Esophagus muscularis mucosa (tissue), 3 donors: ENCODE measurements at regions not wholly inside any gene's neighbourhood (a gene's known extent, or its start where the extent isn't known, plus 50 kb on each side); places are given as distances from the start of the nearest gene placed in this dataset.

Source experiments
- CTCF ChIP-seq, 3 experiments: fragments of 200-600 bp in 2 of 3; fragments of 450-650 bp in 1 of 3; sonication (generic) in 2 of 3; IDR thresholded peaks; one replicate each; pipeline ENCODE4 v1.5.1; 2017 to 2019; ENCODE audit warnings: antibody characterized with exemption in 3 of 3, mild to moderate bottlenecking in 2 of 3, moderate library complexity in 1 of 3
- POLR2A ChIP-seq: fragments of 450-650 bp; IDR thresholded peaks from one replicate; pipeline ENCODE4 v1.6.1; 2017; ENCODE audit warnings: antibody characterized with exemption, moderate library complexity, mild to moderate bottlenecking, low read depth
- POLR2AphosphoS5 ChIP-seq, 2 donors: sonication (generic); formaldehyde crosslinking; IDR thresholded peaks; one replicate each; pipeline ENCODE4 v1.6.1; 2017; ENCODE audit warnings: antibody characterized with exemption in 2 of 2

- TF ChIP-seq CTCF (IDR thresholded peaks at IDR 0.05) (no peak), POLR2A (no peak), POLR2AphosphoS5 (IDR thresholded peaks at IDR 0.05) (no peak)
These were observed 78.7 kb downstream of the ETS2 start for GRCh38 chr21:38884440-38884839.
